Caco-2 (cell line): ENCODE measurements at regions not wholly inside any gene's neighbourhood (a gene's known extent, or its start where the extent isn't known, plus 50 kb on each side); places are given as distances from the start of the nearest gene placed in this dataset.

Source experiments
- BruUV-seq: library from RNA; stranded (reverse); fragments of 400-500 nt; replicated peaks from 2 replicates; lab custom pipeline; 2021; lab: Mats Ljungman, UMichigan
- CTCF ChIA-PET: fragments of 300-600 bp; sonication (Branson Sonifier 250); formaldehyde crosslinking; loops from one replicate; lab custom pipeline; 2022; ENCODE audit warnings: antibody characterized with exemption; lab: Charles Lee
- POLR2A ChIA-PET: fragments of 300-600 bp; sonication (Branson Sonifier 250); formaldehyde crosslinking; loops from one replicate; lab custom pipeline; 2022; ENCODE audit warnings: antibody characterized with exemption; lab: Charles Lee
- DNase-seq, 2 experiments: peaks; one replicate each; pipeline versions ENCODE4 v3.0.0 to v3.0.0-alpha.2; 2020 to 2022
- H3K27me3 ChIP-seq: replicated peaks from 2 replicates; pipeline ENCODE4 v1.6.0; 2011; ENCODE audit warnings: low read length; ENCODE audit not compliant: control insufficient read depth, insufficient read depth
- H3K36me3 ChIP-seq: 2 replicates; pipeline ENCODE4 v1.5.1; 2011; ENCODE audit warnings: low read length; ENCODE audit not compliant: control insufficient read depth, insufficient read depth
- H3K4me1 ChIP-seq: fragments of 250-450 bp; sonication (Bioruptor Pico); 2 replicates; pipeline ENCODE4 v1.5.1; 2020; ENCODE audit warnings: mild to moderate bottlenecking
- H3K4me3 ChIP-seq: 2 replicates; pipeline ENCODE4 v1.5.1; 2011; ENCODE audit warnings: low read depth, mild to moderate bottlenecking, control low read depth, low read length
- H3K9me3 ChIP-seq: fragments of 250-450 bp; sonication (Bioruptor Pico); 2 replicates; pipeline ENCODE4 v1.5.1; 2020; ENCODE audit warnings: mild to moderate bottlenecking, moderate library complexity
- H3K27ac Mint-ChIP-seq: one replicate; pipeline ENCODE4 v1.8.0; 2022; ENCODE audit warnings: mixed read lengths; ENCODE audit not compliant: unreplicated experiment
- H3K27me3 Mint-ChIP-seq: one replicate; pipeline ENCODE4 v1.8.0; 2022; ENCODE audit warnings: mixed read lengths; ENCODE audit not compliant: insufficient read depth, unreplicated experiment
- H3K36me3 Mint-ChIP-seq: one replicate; pipeline ENCODE4 v1.8.0; 2022; ENCODE audit warnings: mild to moderate bottlenecking, mixed read lengths; ENCODE audit not compliant: insufficient read depth, unreplicated experiment
- H3K4me1 Mint-ChIP-seq: one replicate; pipeline ENCODE4 v1.8.0; 2022; ENCODE audit warnings: low read depth, mixed read lengths; ENCODE audit not compliant: unreplicated experiment
- H3K4me3 Mint-ChIP-seq: one replicate; pipeline ENCODE4 v1.8.0; 2022; ENCODE audit warnings: mild to moderate bottlenecking, moderate library complexity, mixed read lengths; ENCODE audit not compliant: unreplicated experiment
- H3K9me3 Mint-ChIP-seq: one replicate; pipeline ENCODE4 v1.8.0; 2022; ENCODE audit warnings: mixed read lengths; ENCODE audit not compliant: unreplicated experiment
- intact Hi-C: fragments of 100-400 bp; cut with micrococcal nuclease; formaldehyde crosslinking; loops from one replicate; pipeline ENCODE4 v1.10.0; 2022; ENCODE audit not compliant: unreplicated experiment
- TF ChIP-seq, protein P1 (sequence below), 2 experiments: fragments of 200-600 bp in 1 of 2; IDR thresholded peaks; 1 replicate in 1 of 2; 2 replicates in 1 of 2; pipeline versions ENCODE4 v1.5.1 to v1.8.0; 2011 to 2022; ENCODE audit warnings: antibody characterized with exemption in 1 of 2, control low read depth in 1 of 2, inconsistent platforms in 1 of 2, low read depth in 1 of 2, low read length in 1 of 2, mild to moderate bottlenecking in 1 of 2, moderate library complexity in 1 of 2; ENCODE audit not compliant: insufficient read depth in 1 of 2, severe bottlenecking in 1 of 2, unreplicated experiment in 1 of 2

- Mint-ChIP-seq H3K4me1 (no peaks in the 10 kb centered on the region), H3K4me3 (no peak overlapping the region), H3K9me3 (peaks cover 11% of the 10 kb centered on the region), H3K27me3 (no peaks in the 10 kb centered on the region), H3K27ac (no peak overlapping the region), H3K36me3 (no peaks in the 10 kb centered on the region)
- no peaks in the 10 kb centered on the region for H3K4me1 ChIP-seq
- intact Hi-C loops, result no loop called here
- H3K27me3 ChIP-seq, result no peaks in the 10 kb centered on the region
- BruUV-seq, result no TSS peak
- H3K36me3 ChIP-seq, result no peaks in the 10 kb centered on the region
- ChIA-PET CTCF (no interaction called here), POLR2A (no interaction called here)
- no peak overlapping the region for H3K4me3 ChIP-seq
- TF ChIP-seq, protein P1, sequence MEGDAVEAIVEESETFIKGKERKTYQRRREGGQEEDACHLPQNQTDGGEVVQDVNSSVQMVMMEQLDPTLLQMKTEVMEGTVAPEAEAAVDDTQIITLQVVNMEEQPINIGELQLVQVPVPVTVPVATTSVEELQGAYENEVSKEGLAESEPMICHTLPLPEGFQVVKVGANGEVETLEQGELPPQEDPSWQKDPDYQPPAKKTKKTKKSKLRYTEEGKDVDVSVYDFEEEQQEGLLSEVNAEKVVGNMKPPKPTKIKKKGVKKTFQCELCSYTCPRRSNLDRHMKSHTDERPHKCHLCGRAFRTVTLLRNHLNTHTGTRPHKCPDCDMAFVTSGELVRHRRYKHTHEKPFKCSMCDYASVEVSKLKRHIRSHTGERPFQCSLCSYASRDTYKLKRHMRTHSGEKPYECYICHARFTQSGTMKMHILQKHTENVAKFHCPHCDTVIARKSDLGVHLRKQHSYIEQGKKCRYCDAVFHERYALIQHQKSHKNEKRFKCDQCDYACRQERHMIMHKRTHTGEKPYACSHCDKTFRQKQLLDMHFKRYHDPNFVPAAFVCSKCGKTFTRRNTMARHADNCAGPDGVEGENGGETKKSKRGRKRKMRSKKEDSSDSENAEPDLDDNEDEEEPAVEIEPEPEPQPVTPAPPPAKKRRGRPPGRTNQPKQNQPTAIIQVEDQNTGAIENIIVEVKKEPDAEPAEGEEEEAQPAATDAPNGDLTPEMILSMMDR (IDR thresholded peaks at IDR 0.05; ENCODE audit: insufficient read depth in 1 of 2, low read depth in 1 of 2, low read length in 1 of 2, severe bottlenecking in 1 of 2, unreplicated experiment in 1 of 2), result no peak
- H3K9me3 ChIP-seq, result no peaks in the 10 kb centered on the region
- no peak for DNase-seq
Measured at GRCh38 chr13:81760316-81760715, 1419.4 kb upstream of the SPRY2 start.

GRCh38 chr13:81757348-81757970, 1416.5 kb upstream of the SPRY2 start:
- DNase-seq, result no peak
- CTCF ChIA-PET, result no interaction called here
- no peaks in the 10 kb centered on the region for H3K9me3 ChIP-seq
- no peaks in the 10 kb centered on the region for H3K4me1 ChIP-seq
- no peaks in the 10 kb centered on the region for H3K36me3 ChIP-seq
- no TSS peak for BruUV-seq
- intact Hi-C loops, result no loop called here
- Mint-ChIP-seq H3K27me3 (no peaks in the 10 kb centered on the region), H3K9me3 (peaks cover 11% of the 10 kb centered on the region), H3K4me1 (no peaks in the 10 kb centered on the region), H3K4me3 (no peak overlapping the region), H3K27ac (no peak overlapping the region), H3K36me3 (no peaks in the 10 kb centered on the region)
- H3K4me3 ChIP-seq, result no peak overlapping the region
- H3K27me3 ChIP-seq, result no peaks in the 10 kb centered on the region
- POLR2A ChIA-PET, result no interaction called here
- TF ChIP-seq, protein P1 (IDR thresholded peaks at IDR 0.05; ENCODE audit: insufficient read depth in 1 of 2, low read depth in 1 of 2, low read length in 1 of 2, severe bottlenecking in 1 of 2, unreplicated experiment in 1 of 2), result no peak

DNA sequence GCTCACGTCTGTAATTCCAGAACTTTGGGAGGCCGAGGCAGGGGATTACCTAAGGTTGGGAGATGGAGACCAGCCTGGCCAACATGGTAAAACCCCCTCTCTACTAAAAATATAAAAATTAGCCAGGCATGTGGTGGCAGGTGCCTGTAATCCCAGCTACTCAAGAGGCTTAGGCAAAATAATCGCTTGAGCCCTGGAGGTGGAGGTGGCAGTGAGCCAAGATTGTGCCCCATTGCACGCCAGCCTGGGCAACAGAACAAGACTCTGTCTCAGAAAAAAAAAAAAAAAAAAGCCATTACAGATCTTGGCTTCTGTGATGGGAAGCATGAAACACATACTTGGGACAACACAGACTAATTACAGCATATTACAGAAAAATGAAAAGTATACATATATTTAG, 1404.5 kb upstream of the SPRY2 start:
- Mint-ChIP-seq H3K27me3 (no peaks in the 10 kb centered on the region), H3K4me1 (no peaks in the 10 kb centered on the region), H3K27ac (no peak overlapping the region), H3K36me3 (no peaks in the 10 kb centered on the region), H3K9me3 (no peaks in the 10 kb centered on the region), H3K4me3 (no peak overlapping the region)
- no peak for DNase-seq
- TF ChIP-seq, protein P1 (IDR thresholded peaks at IDR 0.05; ENCODE audit: insufficient read depth in 1 of 2, low read depth in 1 of 2, low read length in 1 of 2, severe bottlenecking in 1 of 2, unreplicated experiment in 1 of 2), result no peak
- Histone ChIP-seq H3K9me3 (no peaks in the 10 kb centered on the region), H3K4me3 (no peak overlapping the region), H3K4me1 (no peaks in the 10 kb centered on the region), H3K27me3 (no peaks in the 10 kb centered on the region), H3K36me3 (no peaks in the 10 kb centered on the region)
- ChIA-PET CTCF (no interaction called here), POLR2A (no interaction called here)
- BruUV-seq, result no TSS peak
- intact Hi-C loops, result no loop called here
